GM23248 (cell line): ENCODE measurements at regions not wholly inside any gene's neighbourhood (a gene's known extent, or its start where the extent isn't known, plus 50 kb on each side); places are given as distances from the start of the nearest gene placed in this dataset.
A peak's percentile ranks its signal among the peaks of the same experiment; 100 is the strongest.

Source experiments
- DNase-seq: peaks from one replicate; pipeline ENCODE4 v3.0.0-alpha.2; 2015
- H2AFZ ChIP-seq: fragments of 200-600 bp; sonication (generic); 2 replicates; pipeline ENCODE4 v1.6.1; 2016; ENCODE audit warnings: antibody characterized with exemption
- H3F3A ChIP-seq: fragments of 200-600 bp; sonication (generic); 2 replicates; pipeline ENCODE4 v1.6.1; 2016; ENCODE audit warnings: mild to moderate bottlenecking, antibody characterized with exemption, mixed run types; ENCODE audit not compliant: insufficient read depth
- H3K27ac ChIP-seq: fragments of 200-600 bp; sonication (generic); 2 replicates; pipeline ENCODE4 v1.5.1; 2016; ENCODE audit warnings: mild to moderate bottlenecking
- H3K27me3 ChIP-seq: fragments of 200-600 bp; sonication (generic); replicated peaks from 2 replicates; pipeline ENCODE4 v1.6.1; 2016; ENCODE audit warnings: mild to moderate bottlenecking; ENCODE audit not compliant: insufficient read depth
- H3K36me3 ChIP-seq: fragments of 200-600 bp; sonication (generic); 2 replicates; pipeline ENCODE4 v1.6.1; 2016; ENCODE audit warnings: low read depth, mild to moderate bottlenecking
- H3K4me1 ChIP-seq: fragments of 200-600 bp; sonication (generic); 2 replicates; pipeline ENCODE4 v1.6.1; 2016; ENCODE audit warnings: mild to moderate bottlenecking; ENCODE audit not compliant: insufficient read depth
- H3K4me2 ChIP-seq: fragments of 200-600 bp; sonication (generic); one replicate; pipeline ENCODE4 v1.6.1; 2016; ENCODE audit warnings: mild to moderate bottlenecking; ENCODE audit not compliant: unreplicated experiment
- H3K4me3 ChIP-seq: fragments of 200-600 bp; sonication (generic); 2 replicates; pipeline ENCODE4 v1.5.1; 2016; ENCODE audit warnings: mild to moderate bottlenecking
- H3K79me2 ChIP-seq: fragments of 200-600 bp; sonication (generic); 2 replicates; pipeline ENCODE4 v1.6.1; 2016; ENCODE audit warnings: mild to moderate bottlenecking; ENCODE audit not compliant: insufficient read depth
- H3K9ac ChIP-seq: fragments of 200-600 bp; sonication (generic); 2 replicates; pipeline ENCODE4 v1.6.1; 2016; ENCODE audit warnings: mild to moderate bottlenecking
- H3K9me2 ChIP-seq: fragments of 200-600 bp; sonication (generic); 2 replicates; pipeline ENCODE4 v1.6.1; 2016; ENCODE audit warnings: mixed run types, mild to moderate bottlenecking, moderate library complexity; ENCODE audit not compliant: insufficient read depth
- H3K9me3 ChIP-seq: fragments of 200-600 bp; sonication (generic); one replicate; pipeline ENCODE4 v1.6.1; 2017; ENCODE audit warnings: low read depth
- H4K20me1 ChIP-seq: fragments of 200-600 bp; sonication (generic); 2 replicates; pipeline ENCODE4 v1.6.0; 2016; ENCODE audit not compliant: insufficient read depth
- EZH2 ChIP-seq: fragments of 200-600 bp; sonication (generic); IDR thresholded peaks from 2 replicates; pipeline ENCODE4 v1.6.1; 2018; ENCODE audit warnings: antibody characterized with exemption, mild to moderate bottlenecking; ENCODE audit not compliant: insufficient read depth, poor library complexity, severe bottlenecking
- EZH2phosphoT487 ChIP-seq: fragments of 200-600 bp; sonication (generic); IDR thresholded peaks from 2 replicates; pipeline ENCODE4 v1.6.1; 2018; ENCODE audit warnings: antibody characterized with exemption, moderate library complexity, mild to moderate bottlenecking, low read depth; ENCODE audit not compliant: insufficient read depth
- WGBS, 2 experiments: methylation state at CpG; one replicate each; pipeline ENCODE4 v1.1.6; 2015 to 2017; ENCODE audit warnings: low lambda C conversion rate in 2 of 2, low coverage in 1 of 2; ENCODE audit errors: missing lambda C conversion rate in 2 of 2; 5-methylcytosine and 5-hydroxymethylcytosine counted together
- in situ Hi-C: fragments of 300-500 bp; cut with MboI; formaldehyde crosslinking; loops from 2 replicates; pipeline ENCODE4 v1.15.0; 2020

- 90 to 92% methylated on average over 10 of the region's 10 CpGs for WGBS, 2 experiments
- H3F3A ChIP-seq: peaks cover 11% of the 10 kb centered on the region
- no peaks in the 10 kb centered on the region for H3K9me2 ChIP-seq
- H3K9me3 ChIP-seq: no peaks in the 10 kb centered on the region
- H3K4me3 ChIP-seq: no peak overlapping the region
- H3K36me3 ChIP-seq: no peaks in the 10 kb centered on the region
- H3K4me2 ChIP-seq: no peak overlapping the region
- no peak for DNase-seq
- H3K4me1 ChIP-seq: peaks cover 20% of the 10 kb centered on the region
- no peak for TF ChIP-seq EZH2
- no peak for TF ChIP-seq EZH2phosphoT487
- in situ Hi-C loops: no loop called here
- H3K27me3 ChIP-seq: no peaks in the 10 kb centered on the region
- no peak overlapping the region for H2AFZ ChIP-seq
- no peak overlapping the region for H3K27ac ChIP-seq
- no peaks in the 10 kb centered on the region for H4K20me1 ChIP-seq
- H3K79me2 ChIP-seq: no peaks in the 10 kb centered on the region
- H3K9ac ChIP-seq: no peak overlapping the region
These were observed 257.6 kb downstream of the PARN start for GRCh38 chr16:14372471-14372870.

DNA sequence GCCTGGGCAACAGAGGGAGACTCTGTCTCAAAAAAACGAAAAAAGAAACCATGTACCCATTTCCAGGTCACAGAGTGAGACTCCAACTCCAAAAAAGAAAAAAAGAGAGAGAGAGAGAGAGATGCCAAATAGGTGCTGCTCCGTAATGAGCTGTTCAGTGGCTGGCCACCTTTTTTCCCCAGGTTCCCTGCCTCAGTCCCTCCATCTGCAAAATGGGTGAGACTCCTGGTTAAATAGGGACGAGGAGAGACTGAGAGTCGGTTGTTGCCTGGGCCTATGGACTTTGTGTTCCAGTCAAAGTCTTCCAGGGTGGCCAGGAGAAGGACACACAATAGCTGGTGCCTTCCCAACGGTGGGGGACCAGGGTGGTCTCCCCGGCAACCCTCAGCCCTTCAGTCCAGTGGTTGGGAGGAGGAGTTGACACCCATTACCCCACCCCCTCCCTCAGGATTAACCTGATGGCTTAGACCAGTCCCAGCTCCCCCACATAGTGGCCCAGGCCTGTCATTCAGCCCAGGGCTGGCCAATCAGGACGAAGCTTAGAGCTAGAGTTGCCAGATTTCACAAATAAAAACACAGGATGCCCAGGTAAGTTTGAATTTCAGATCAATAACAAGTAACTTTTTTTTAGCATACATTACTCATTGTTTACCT, 258.2 kb downstream of the PARN start:
- in situ Hi-C loops: no loop called here
- 70 to 78% methylated on average over 5 to 6 of the region's 7 CpGs for WGBS, 2 experiments

GRCh38 chr16:14370736-14371234, 259.3 kb downstream of the PARN start:
- H3K9ac ChIP-seq: peak overlapping the region; percentile 59
- H3K27me3 ChIP-seq: no peaks in the 10 kb centered on the region
- peak overlapping the region; percentile 59 for H3K27ac ChIP-seq
- peaks cover 8% of the 10 kb centered on the region for H3F3A ChIP-seq
- H3K4me2 ChIP-seq: no peak overlapping the region
- no peaks in the 10 kb centered on the region for H3K36me3 ChIP-seq
- no peaks in the 10 kb centered on the region for H4K20me1 ChIP-seq
- no peak overlapping the region for H3K4me3 ChIP-seq
- 68 to 81% methylated on average over 6 to 7 of the region's 7 CpGs for WGBS, 2 experiments
- H3K9me2 ChIP-seq: no peaks in the 10 kb centered on the region
- in situ Hi-C loops: no loop called here
- no peak for TF ChIP-seq EZH2
- no peak for TF ChIP-seq EZH2phosphoT487
- H2AFZ ChIP-seq: peak overlapping the region; percentile 84
- no peaks in the 10 kb centered on the region for H3K79me2 ChIP-seq
- H3K9me3 ChIP-seq: no peaks in the 10 kb centered on the region
- H3K4me1 ChIP-seq: peaks cover 20% of the 10 kb centered on the region
- no peak for DNase-seq

More for the DNA sequence above, 258.2 kb downstream of the PARN start:
- H3K9me3 ChIP-seq: no peaks in the 10 kb centered on the region
- no peak overlapping the region for H3K4me3 ChIP-seq
- H3K4me2 ChIP-seq: no peak overlapping the region
- no peak overlapping the region for H3K9ac ChIP-seq
- peaks cover 20% of the 10 kb centered on the region for H3K4me1 ChIP-seq
- no peaks in the 10 kb centered on the region for H4K20me1 ChIP-seq
- H3F3A ChIP-seq: peaks cover 8% of the 10 kb centered on the region
- H3K27ac ChIP-seq: no peak overlapping the region
- H3K36me3 ChIP-seq: no peaks in the 10 kb centered on the region
- H3K79me2 ChIP-seq: no peaks in the 10 kb centered on the region
- no peak overlapping the region for H2AFZ ChIP-seq
- DNase-seq: no peak
- no peaks in the 10 kb centered on the region for H3K9me2 ChIP-seq
- no peaks in the 10 kb centered on the region for H3K27me3 ChIP-seq
- TF ChIP-seq EZH2phosphoT487 (no peak), EZH2 (no peak)

GRCh38 chr16:14369734-14370598, 260.1 kb downstream of the PARN start:
- H3K36me3 ChIP-seq: no peaks in the 10 kb centered on the region
- peaks cover 9% of the 10 kb centered on the region for H3F3A ChIP-seq
- 46 to 47% methylated on average over 24 to 26 of the region's 26 CpGs for WGBS, 2 experiments
- peak overlapping the region; percentile 59 for H3K9ac ChIP-seq
- no peaks in the 10 kb centered on the region for H3K9me2 ChIP-seq
- no peaks in the 10 kb centered on the region for H4K20me1 ChIP-seq
- H3K9me3 ChIP-seq: no peaks in the 10 kb centered on the region
- H3K27me3 ChIP-seq: no peaks in the 10 kb centered on the region
- peak; percentile 85 for DNase-seq
- peak overlapping the region; percentile 22 for H3K4me2 ChIP-seq
- peak overlapping the region; percentile 59 for H3K27ac ChIP-seq
- in situ Hi-C loops: no loop called here
- TF ChIP-seq EZH2 (no peak), EZH2phosphoT487 (no peak)
- no peaks in the 10 kb centered on the region for H3K79me2 ChIP-seq
- H2AFZ ChIP-seq: peak overlapping the region; percentile 84
- peaks cover 20% of the 10 kb centered on the region for H3K4me1 ChIP-seq
- H3K4me3 ChIP-seq: no peak overlapping the region
